SU-DHL-6 (cell line): ENCODE measurements at regions not wholly inside any gene's neighbourhood (a gene's known extent, or its start where the extent isn't known, plus 50 kb on each side); places are given as distances from the start of the nearest gene placed in this dataset.

Experiments used
- CTCF ChIP-seq: fragments of 200-600 bp; sonication (generic); IDR thresholded peaks from one replicate; pipeline ENCODE4 v1.5.1; 2017; ENCODE audit warnings: antibody characterized with exemption, mild to moderate bottlenecking, low read length, moderate library complexity; ENCODE audit not compliant: insufficient read depth, poor library complexity, severe bottlenecking
- EZH2phosphoT487 ChIP-seq: fragments of 200-600 bp; sonication (generic), shearing (Covaris generic); conservative IDR thresholded peaks from 2 replicates; pipeline ENCODE4 v1.6.1; 2018; ENCODE audit warnings: mild to moderate bottlenecking, antibody characterized with exemption, low read length, moderate library complexity, mixed read lengths

GRCh38 chr3:18902081-18902793, 246.1 kb upstream of the KCNH8 start:
- TF ChIP-seq CTCF = no peak
- no peak for TF ChIP-seq EZH2phosphoT487
